Left hindlimb (tissue), 1 donor: ENCODE measurements at regions not wholly inside any gene's neighbourhood (a gene's known extent, or its start where the extent isn't known, plus 50 kb on each side); places are given as distances from the start of the nearest gene placed in this dataset.

Experiments used
- DNase-seq: peaks from one replicate; pipeline ENCODE4 v3.0.0-alpha.2; 2018

GRCh38 chr20:57838670-57839151 is 128.9 kb upstream of the PMEPA1 start:
- DNase-seq: peak; percentile 80

DNA sequence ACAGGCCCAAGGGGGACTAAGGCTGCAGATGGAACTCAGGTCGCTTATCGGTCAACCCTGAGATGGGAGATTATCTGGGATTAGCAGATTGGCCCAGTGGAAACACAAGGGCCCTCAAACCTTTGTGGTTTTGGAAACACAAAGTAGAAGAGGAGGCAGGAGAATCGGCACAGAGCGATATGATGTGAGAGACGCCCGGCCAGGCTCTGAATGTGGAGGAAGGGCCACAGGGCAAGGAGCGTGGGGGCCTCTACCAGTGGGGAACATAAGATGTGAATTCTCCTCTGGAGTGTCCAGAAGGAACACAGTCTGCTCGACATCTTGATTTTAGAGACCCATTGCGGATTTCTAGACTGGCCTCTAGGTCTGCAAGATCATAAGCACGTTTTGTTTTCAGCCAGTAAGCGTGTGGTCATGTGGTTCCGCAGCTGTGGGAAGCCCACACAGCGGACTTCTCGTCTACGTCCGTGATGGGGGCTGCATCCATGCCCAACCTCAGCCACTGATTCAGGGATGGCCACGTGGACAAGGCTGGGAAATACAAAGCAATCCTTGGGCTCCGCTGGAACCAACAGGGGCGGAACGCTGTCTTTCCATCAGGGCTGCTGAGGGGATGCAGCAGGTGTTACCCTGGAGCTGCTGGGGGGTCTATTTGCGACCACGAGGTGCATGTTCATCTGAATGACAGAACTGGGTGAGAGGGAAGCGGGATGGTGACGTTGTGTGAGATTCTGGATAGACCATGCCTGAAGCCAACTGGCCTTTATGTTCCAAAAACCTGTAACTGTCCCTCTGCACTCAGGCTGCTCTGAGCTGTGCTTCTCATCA is 127.6 kb upstream of the PMEPA1 start:
- DNase-seq: no peak

DNA sequence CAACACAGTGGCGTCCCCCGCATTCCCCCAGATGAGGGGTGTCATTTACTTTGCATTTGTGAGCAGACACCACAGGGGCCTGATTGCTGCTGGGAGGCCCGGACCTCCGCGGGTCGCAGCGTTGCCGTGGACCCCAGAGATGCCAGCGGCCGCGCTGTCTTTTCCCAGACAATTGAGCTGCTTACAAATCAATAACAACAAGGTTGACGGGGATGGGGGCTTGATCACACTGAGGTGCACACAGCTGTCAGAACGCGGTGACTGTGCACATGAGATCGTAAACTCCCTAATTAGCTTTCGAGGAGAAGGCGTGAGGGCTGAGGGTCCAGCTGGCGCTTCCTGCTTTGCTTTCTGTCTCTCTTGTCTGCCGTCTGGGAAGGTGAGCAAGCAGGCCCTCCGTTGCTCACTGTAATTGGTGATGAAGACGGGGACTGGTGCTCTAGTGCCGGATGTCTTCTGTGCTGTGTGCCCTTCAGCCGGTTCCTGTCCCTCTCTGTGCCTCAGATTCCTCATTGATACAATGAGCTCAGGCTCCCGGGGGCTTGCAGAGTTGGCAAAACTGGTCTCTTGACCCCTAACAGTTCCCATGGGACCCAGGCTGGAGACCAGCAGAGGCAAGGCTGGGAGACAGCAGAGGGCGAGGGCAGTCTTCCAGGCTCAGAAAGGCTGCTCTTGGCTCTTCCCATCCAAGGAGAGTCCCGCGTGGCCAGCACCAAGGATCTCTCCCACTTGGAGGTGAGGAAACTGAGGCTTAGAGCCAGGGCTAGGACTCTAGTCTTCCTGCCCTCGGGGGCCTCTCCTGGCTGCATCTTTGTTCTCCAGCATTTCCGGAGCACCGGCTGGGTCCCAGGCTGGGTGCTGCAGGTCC is 126.0 kb upstream of the PMEPA1 start:
- no peak for DNase-seq

DNA sequence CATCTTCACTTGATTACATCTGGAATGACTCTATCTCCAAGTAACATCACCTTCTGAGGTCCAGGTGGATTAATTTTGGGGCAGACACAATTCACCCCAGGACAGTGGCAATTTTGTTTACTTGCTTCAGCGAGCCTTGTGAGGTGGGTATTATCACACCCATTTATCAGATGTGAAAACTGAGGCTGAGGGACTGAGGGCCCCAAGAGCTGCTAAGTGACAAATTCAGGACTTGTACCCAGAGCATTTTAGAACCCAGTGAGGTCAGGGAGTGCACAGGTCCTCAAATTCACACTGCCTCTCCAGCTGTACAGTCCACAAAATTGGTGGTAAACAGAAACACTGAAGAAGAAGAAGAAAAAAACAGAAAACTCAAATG is 125.2 kb upstream of the PMEPA1 start:
- DNase-seq: no peak

DNA sequence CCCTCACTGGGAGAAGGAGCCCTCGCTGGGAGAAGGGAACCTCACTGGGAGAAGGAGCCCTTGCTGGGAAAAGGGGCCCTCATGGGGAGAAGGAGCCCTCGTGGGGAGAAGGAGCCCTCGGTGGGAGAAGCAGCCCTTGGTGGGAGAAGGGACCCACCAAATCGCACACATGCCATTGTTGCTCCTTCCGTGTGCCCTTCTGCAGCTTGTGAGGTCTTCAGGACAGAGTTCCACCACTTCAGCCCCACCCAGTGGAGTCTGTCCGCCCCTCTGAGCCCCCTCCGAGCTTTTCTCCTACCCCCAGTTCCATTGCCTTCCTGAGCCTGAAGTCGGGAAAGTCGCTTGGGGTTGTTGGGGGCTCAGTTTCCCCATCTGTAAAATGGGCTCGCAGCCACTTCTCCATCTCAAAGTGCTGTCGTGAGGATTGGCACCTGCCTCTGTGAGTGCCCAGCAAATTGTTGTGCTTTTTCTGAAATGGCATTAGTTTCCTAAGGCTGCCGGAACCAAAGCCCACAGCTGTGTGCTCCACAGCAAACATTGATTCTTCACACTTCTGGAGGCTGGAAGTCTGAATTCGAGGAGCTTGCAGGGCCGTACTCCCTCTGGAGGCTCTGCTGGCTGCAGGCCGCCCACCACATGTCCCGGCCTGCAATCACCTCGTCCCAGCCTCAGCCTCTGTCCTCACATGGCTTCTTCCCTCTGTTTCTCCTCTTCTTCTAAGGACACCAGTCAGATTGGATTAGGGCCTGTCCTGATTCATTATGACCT is 124.7 kb upstream of the PMEPA1 start:
- DNase-seq: no peak

DNA sequence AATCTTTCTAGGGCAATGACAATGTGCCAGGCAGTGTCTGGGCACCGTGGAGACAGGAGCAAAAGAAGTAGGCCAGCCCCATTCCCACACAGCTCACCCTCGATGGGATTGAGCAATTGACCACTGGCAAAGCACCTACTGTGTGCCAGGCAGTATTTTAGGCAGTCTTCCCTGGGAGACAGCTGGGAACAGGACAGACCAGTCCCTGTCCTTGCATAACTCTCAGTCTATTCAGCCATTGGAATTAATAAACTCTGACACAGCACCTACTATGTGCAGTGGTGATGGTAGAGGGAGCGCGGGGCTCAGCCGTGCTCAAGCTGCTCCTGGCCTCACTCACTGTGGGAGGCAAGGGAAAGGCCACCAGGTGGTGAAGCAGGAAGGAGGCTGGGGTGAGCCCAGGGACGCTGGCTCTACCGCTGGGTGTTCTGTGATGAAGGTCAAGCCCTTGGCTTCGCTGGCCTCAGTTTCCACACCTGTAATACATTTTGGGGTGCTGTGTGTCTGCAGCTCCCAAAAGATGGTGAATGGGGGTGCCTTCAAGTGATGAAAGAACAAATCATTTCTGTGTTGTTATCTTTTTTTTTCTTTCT is 122.3 kb upstream of the PMEPA1 start:
- DNase-seq: no peak

GRCh38 chr20:57831326-57831992 is 121.6 kb upstream of the PMEPA1 start:
- DNase-seq: no peak

GRCh38 chr20:57830515-57830895 is 120.7 kb upstream of the PMEPA1 start:
- DNase-seq: no peak

GRCh38 chr20:57829805-57830514 is 120.1 kb upstream of the PMEPA1 start:
- DNase-seq: no peak

DNA sequence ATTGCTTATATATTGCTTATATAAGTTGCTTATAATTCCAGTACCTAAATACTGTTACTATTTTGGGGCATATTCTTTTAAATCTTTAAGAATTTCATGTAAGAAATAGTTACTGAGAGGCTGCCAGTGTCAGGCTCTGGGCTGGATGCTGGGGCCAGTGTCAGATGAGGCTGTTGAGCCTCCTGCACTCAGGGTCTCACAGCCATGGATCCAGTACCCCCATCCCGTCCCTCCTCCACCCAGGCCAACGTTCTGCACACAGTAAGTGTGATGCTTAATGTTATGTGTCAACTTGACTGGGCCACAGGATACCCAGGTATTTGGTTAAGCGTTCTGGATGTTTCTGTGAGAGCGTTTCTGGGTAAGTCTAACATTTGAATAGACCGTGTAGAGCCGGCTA is 119.5 kb upstream of the PMEPA1 start:
- no peak for DNase-seq

- DNase-seq: no peak
Observed at GRCh38 chr20:57828696-57829095, 118.9 kb upstream of the PMEPA1 start.

- DNase-seq: no peak
Observed at GRCh38 chr20:57826666-57827287, 117.0 kb upstream of the PMEPA1 start.

DNA sequence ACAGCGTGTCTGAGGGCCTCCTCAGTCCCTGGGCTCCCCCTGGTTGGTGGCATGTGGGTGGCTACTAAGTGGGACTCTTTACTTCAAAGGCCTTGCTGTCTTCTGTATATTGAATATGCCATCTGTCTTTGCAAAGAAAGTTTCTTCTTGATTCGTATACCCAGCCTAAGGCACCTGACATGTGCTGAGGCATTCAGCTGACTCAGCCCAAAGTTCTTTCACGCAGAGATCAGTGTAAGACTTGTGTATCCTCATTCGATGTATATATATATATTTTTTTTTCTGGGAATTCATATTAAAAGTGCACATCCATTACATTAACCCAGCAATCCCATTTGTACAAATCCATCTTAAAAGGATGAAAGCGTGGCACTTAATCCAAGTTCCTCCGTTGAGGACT is 115.1 kb upstream of the PMEPA1 start:
- no peak for DNase-seq

DNA sequence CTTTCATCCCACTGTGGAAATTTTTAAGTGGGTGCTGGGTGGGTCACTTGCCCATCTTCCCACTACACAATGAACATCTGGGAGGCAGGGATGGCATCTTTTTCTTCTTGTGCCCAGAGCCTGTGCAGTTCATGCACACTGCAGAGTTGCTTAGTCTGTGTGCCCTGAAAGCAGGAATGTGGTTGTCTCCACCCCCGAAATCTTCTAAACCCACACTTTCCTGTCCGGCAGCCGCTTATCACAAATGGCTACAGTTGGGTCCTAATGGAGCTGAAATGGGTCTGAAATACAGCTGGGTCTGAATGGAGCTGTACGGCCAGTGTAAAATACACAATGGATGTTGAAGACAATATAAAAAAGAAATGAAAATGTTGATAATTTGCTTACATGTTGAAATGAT is 112.1 kb upstream of the PMEPA1 start:
- DNase-seq: no peak

- no peak for DNase-seq
Observed at GRCh38 chr20:57819691-57820380, 110.0 kb upstream of the PMEPA1 start.

DNA sequence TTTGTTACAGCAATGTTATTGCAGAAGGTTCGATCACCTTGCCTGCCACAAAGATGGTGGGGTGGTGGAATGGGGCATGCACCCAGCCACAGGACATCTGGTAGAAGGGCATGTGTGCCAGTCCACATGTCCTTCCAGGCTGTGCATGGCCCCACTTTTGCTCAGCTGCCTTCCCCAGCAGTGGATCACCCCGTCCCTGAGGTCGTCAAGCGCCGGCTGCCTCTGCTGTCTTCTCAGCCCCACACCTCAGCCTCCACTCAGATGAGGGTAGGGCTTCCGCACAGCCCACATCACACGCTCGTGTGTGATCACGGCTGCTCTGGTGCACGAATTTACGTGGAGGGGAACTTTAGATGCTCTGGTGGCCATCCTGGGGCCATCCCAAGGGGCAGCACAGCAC is 109.5 kb upstream of the PMEPA1 start:
- no peak for DNase-seq

DNA sequence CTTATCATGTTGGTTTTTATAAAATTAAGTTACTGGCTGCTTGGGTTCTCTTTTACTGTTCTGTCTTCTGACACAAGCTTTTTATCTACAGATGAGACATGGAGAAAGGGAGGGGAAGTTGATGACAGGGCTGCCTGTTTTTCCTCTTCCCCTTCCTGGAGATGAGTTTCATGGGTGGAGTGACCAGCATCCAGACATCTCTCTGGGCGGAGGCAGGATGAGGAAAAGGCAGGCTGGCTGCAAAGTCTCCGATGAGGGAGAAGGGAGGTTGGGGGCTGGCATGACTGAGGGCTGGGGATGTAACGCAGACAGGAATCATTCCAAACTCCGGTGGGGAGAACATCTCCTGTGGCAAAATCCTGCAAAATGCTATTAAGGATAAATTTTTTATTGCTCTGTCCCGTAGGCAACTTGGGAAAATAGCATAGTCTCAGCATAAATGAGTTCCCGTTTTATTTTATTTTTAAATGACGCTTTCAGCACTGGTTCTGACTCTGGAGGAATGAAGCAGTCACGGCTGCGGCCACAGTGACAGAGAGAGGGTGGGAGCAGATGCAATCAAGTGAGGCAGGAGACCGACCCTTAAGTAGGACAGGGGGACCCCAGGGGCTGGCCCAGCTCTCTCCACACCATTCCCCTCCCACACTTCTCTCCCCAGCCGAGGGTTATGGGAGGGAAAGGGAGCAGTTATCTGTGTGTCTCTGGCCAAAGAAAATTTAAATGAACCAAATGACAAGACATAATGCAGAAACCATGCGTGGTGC is 108.8 kb upstream of the PMEPA1 start:
- DNase-seq: no peak

GRCh38 chr20:57815405-57815804 is 105.6 kb upstream of the PMEPA1 start:
- no peak for DNase-seq

DNA sequence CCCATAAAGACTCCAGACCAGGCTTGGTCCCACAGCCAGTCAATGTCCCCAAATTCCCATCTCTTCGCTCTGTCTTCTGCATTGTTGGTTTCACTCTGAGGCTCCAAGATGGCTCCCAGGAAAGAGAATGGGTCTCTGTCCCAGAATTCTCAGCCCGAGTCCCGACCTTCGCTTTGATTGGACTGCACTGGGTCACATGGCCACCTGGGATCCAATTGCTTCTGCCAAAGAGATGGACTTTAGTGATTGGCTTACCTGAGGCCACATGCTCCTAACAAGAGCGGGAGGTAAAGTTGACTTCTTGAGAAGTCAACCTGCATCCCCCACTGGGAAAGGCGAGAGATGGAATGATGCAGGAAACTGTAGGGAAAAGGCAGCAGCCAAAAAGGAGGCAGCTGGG is 104.7 kb upstream of the PMEPA1 start:
- DNase-seq: no peak
